Mesendoderm (in vitro differentiated cells): ENCODE measurements at regions not wholly inside any gene's neighbourhood (a gene's known extent, or its start where the extent isn't known, plus 50 kb on each side); places are given as distances from the start of the nearest gene placed in this dataset.

Experiments used
- DNase-seq: peaks from one replicate; pipeline ENCODE4 v3.0.0; 2013
- H2AK5ac ChIP-seq: 2 replicates; pipeline ENCODE4 v1.6.1; 2013; ENCODE audit warnings: low read length, inconsistent platforms
- H2BK120ac ChIP-seq: 2 replicates; pipeline ENCODE4 v1.6.1; 2013; ENCODE audit warnings: low read depth, mild to moderate bottlenecking, low read length, moderate library complexity, mixed read lengths
- H2BK15ac ChIP-seq: replicated peaks from 2 replicates; pipeline ENCODE4 v1.6.1; 2013; ENCODE audit warnings: low read depth, mild to moderate bottlenecking, moderate library complexity
- H2BK5ac ChIP-seq: 2 replicates; pipeline ENCODE4 v1.6.1; 2013; ENCODE audit warnings: low read length, inconsistent platforms
- H3K18ac ChIP-seq: 2 replicates; pipeline ENCODE4 v1.6.1; 2013; ENCODE audit warnings: mild to moderate bottlenecking, low read length, mixed read lengths
- H3K23ac ChIP-seq: one replicate; pipeline ENCODE4 v1.6.1; 2013; ENCODE audit warnings: low read length
- H3K27ac ChIP-seq: 2 replicates; pipeline ENCODE4 v1.5.1; 2013; ENCODE audit warnings: low read depth, mild to moderate bottlenecking, inconsistent platforms, low read length, moderate library complexity
- H3K27me3 ChIP-seq: 2 replicates; pipeline ENCODE4 v1.6.1; 2013; ENCODE audit warnings: low read length, control low read depth, mild to moderate bottlenecking, inconsistent platforms; ENCODE audit not compliant: insufficient read depth, poor library complexity
- H3K36me3 ChIP-seq: 2 replicates; pipeline ENCODE4 v1.6.1; 2013; ENCODE audit warnings: low read length, inconsistent platforms; ENCODE audit not compliant: control insufficient read depth, insufficient read depth
- H3K4ac ChIP-seq: one replicate; pipeline ENCODE4 v1.6.1; 2013; ENCODE audit warnings: low read depth, mild to moderate bottlenecking, low read length, moderate library complexity
- H3K4me1 ChIP-seq: 2 replicates; pipeline ENCODE4 v1.6.1; 2013; ENCODE audit warnings: low read depth, low read length, inconsistent platforms; ENCODE audit not compliant: control insufficient read depth
- H3K4me2 ChIP-seq: 2 replicates; pipeline ENCODE4 v1.6.1; 2013; ENCODE audit warnings: low read length
- H3K4me3 ChIP-seq: 2 replicates; pipeline ENCODE4 v1.5.1; 2013; ENCODE audit warnings: mild to moderate bottlenecking, low read length
- H3K56ac ChIP-seq: one replicate; pipeline ENCODE4 v1.6.1; 2013; ENCODE audit warnings: low read length
- H3K79me1 ChIP-seq: 2 replicates; pipeline ENCODE4 v1.6.1; 2013; ENCODE audit warnings: low read length, inconsistent platforms
- H3K79me2 ChIP-seq: 2 replicates; pipeline ENCODE4 v1.6.1; 2013; ENCODE audit warnings: mild to moderate bottlenecking, low read length; ENCODE audit not compliant: control insufficient read depth, insufficient read depth
- H3K9ac ChIP-seq: 2 replicates; pipeline ENCODE4 v1.6.1; 2013; ENCODE audit warnings: low read length, inconsistent platforms
- H4K5ac ChIP-seq: one replicate; pipeline ENCODE4 v1.6.1; 2013; ENCODE audit warnings: low read length
- H4K8ac ChIP-seq: one replicate; pipeline ENCODE4 v1.6.1; 2013; ENCODE audit warnings: low read depth, mild to moderate bottlenecking, control low read depth, low read length, moderate library complexity
- WGBS: extraction: QIAGEN DNeasy Blood & Tissue Kit; methylation state at CpG from one replicate; pipeline ENCODE4 v1.1.7; 2013; ENCODE audit warnings: low lambda C conversion rate, missing lambda C conversion rate; ENCODE audit not compliant: insufficient coverage; ENCODE audit errors: extremely low coverage; 5-methylcytosine and 5-hydroxymethylcytosine counted together

GRCh38 chr1:222953585-222953984, 138.7 kb downstream of the DISP1 start:
- Histone ChIP-seq H3K27me3 (no peaks in the 10 kb centered on the region), H3K4me3 (no peak overlapping the region), H3K18ac (no peak overlapping the region), H3K56ac (no peak overlapping the region), H3K4me1 (no peaks in the 10 kb centered on the region), H3K36me3 (no peaks in the 10 kb centered on the region), H3K23ac (no peak overlapping the region), H4K5ac (no peak overlapping the region), H2BK15ac (no peak overlapping the region), H3K27ac (no peak overlapping the region), H3K4me2 (no peak overlapping the region), H2BK120ac (no peak overlapping the region), H3K79me1 (no peaks in the 10 kb centered on the region), H3K4ac (no peak overlapping the region), H3K79me2 (no peaks in the 10 kb centered on the region), H2AK5ac (no peak overlapping the region), H2BK5ac (no peak overlapping the region), H3K9ac (no peak overlapping the region), H4K8ac (no peak overlapping the region)
- WGBS = no CpG with 5 or more reads among the region's 1 CpG
- no peak for DNase-seq

GRCh38 chr1:222955964-222956363, 141.1 kb downstream of the DISP1 start:
- Histone ChIP-seq H3K27me3 (no peaks in the 10 kb centered on the region), H2BK5ac (no peak overlapping the region), H3K79me2 (no peaks in the 10 kb centered on the region), H3K18ac (no peak overlapping the region), H4K5ac (no peak overlapping the region), H3K4me1 (no peaks in the 10 kb centered on the region), H3K36me3 (no peaks in the 10 kb centered on the region), H3K56ac (no peak overlapping the region), H3K4ac (no peak overlapping the region), H2AK5ac (no peak overlapping the region), H4K8ac (no peak overlapping the region), H2BK120ac (no peak overlapping the region), H3K23ac (no peak overlapping the region), H3K79me1 (no peaks in the 10 kb centered on the region), H3K9ac (no peak overlapping the region), H3K27ac (no peak overlapping the region), H3K4me3 (no peak overlapping the region), H2BK15ac (no peak overlapping the region), H3K4me2 (no peak overlapping the region)
- WGBS = no CpG with 5 or more reads among the region's 2 CpGs
- DNase-seq = no peak

- Histone ChIP-seq H3K4ac (no peak overlapping the region), H3K27me3 (no peaks in the 10 kb centered on the region), H2AK5ac (no peak overlapping the region), H3K4me2 (no peak overlapping the region), H3K27ac (no peak overlapping the region), H3K23ac (no peak overlapping the region), H4K8ac (no peak overlapping the region), H3K18ac (no peak overlapping the region), H2BK5ac (no peak overlapping the region), H2BK15ac (no peak overlapping the region), H3K9ac (no peak overlapping the region), H3K4me3 (no peak overlapping the region), H2BK120ac (no peak overlapping the region), H3K36me3 (no peaks in the 10 kb centered on the region), H3K4me1 (no peaks in the 10 kb centered on the region), H3K56ac (no peak overlapping the region), H4K5ac (no peak overlapping the region), H3K79me2 (no peaks in the 10 kb centered on the region), H3K79me1 (no peaks in the 10 kb centered on the region)
- no peak for DNase-seq
These were observed 141.8 kb downstream of the DISP1 start for GRCh38 chr1:222956601-222957000.

- H3K56ac ChIP-seq = no peak overlapping the region
- no peaks in the 10 kb centered on the region for H3K79me1 ChIP-seq
- H2AK5ac ChIP-seq = no peak overlapping the region
- no peak overlapping the region for H2BK120ac ChIP-seq
- H3K79me2 ChIP-seq = no peaks in the 10 kb centered on the region
- no peak overlapping the region for H4K8ac ChIP-seq
- no peak overlapping the region for H3K27ac ChIP-seq
- H3K36me3 ChIP-seq = no peaks in the 10 kb centered on the region
- H4K5ac ChIP-seq = no peak overlapping the region
- no peak overlapping the region for H3K4me3 ChIP-seq
- H3K18ac ChIP-seq = no peak overlapping the region
- H3K4me1 ChIP-seq = no peaks in the 10 kb centered on the region
- H3K9ac ChIP-seq = no peak overlapping the region
- no peak overlapping the region for H3K4me2 ChIP-seq
- no peaks in the 10 kb centered on the region for H3K27me3 ChIP-seq
- H2BK15ac ChIP-seq = no peak overlapping the region
- WGBS = no CpG with 5 or more reads among the region's 5 CpGs
- no peak overlapping the region for H3K4ac ChIP-seq
- no peak overlapping the region for H3K23ac ChIP-seq
- no peak for DNase-seq
- H2BK5ac ChIP-seq = no peak overlapping the region
These were observed 152.8 kb downstream of the DISP1 start for GRCh38 chr1:222967466-222968240.

- no peak overlapping the region for H2AK5ac ChIP-seq
- no peak overlapping the region for H3K56ac ChIP-seq
- H3K4me2 ChIP-seq = no peak overlapping the region
- H3K4me1 ChIP-seq = no peaks in the 10 kb centered on the region
- H3K18ac ChIP-seq = no peak overlapping the region
- H4K5ac ChIP-seq = no peak overlapping the region
- H3K23ac ChIP-seq = no peak overlapping the region
- H2BK120ac ChIP-seq = no peak overlapping the region
- no peaks in the 10 kb centered on the region for H3K79me1 ChIP-seq
- H3K4me3 ChIP-seq = no peak overlapping the region
- H3K36me3 ChIP-seq = no peaks in the 10 kb centered on the region
- no peak overlapping the region for H3K27ac ChIP-seq
- no peak for DNase-seq
- H3K27me3 ChIP-seq = no peaks in the 10 kb centered on the region
- H3K4ac ChIP-seq = no peak overlapping the region
- no CpG with 5 or more reads among the region's 8 CpGs for WGBS
- H3K9ac ChIP-seq = no peak overlapping the region
- H2BK5ac ChIP-seq = no peak overlapping the region
- H3K79me2 ChIP-seq = no peaks in the 10 kb centered on the region
- no peak overlapping the region for H2BK15ac ChIP-seq
- H4K8ac ChIP-seq = no peak overlapping the region
These were observed 155.2 kb downstream of the DISP1 start for GRCh38 chr1:222970040-222970439.

GRCh38 chr1:222970711-222971110, 155.9 kb downstream of the DISP1 start:
- no peaks in the 10 kb centered on the region for H3K36me3 ChIP-seq
- H3K4me1 ChIP-seq = no peaks in the 10 kb centered on the region
- WGBS = no CpG with 5 or more reads among the region's 4 CpGs
- H3K4ac ChIP-seq = no peak overlapping the region
- H3K23ac ChIP-seq = no peak overlapping the region
- DNase-seq = peak; percentile 32
- no peak overlapping the region for H2AK5ac ChIP-seq
- no peak overlapping the region for H4K8ac ChIP-seq
- no peak overlapping the region for H2BK15ac ChIP-seq
- no peaks in the 10 kb centered on the region for H3K79me2 ChIP-seq
- H3K79me1 ChIP-seq = no peaks in the 10 kb centered on the region
- H3K4me3 ChIP-seq = no peak overlapping the region
- H3K56ac ChIP-seq = no peak overlapping the region
- H3K27ac ChIP-seq = no peak overlapping the region
- no peak overlapping the region for H3K4me2 ChIP-seq
- H3K18ac ChIP-seq = no peak overlapping the region
- no peak overlapping the region for H3K9ac ChIP-seq
- no peak overlapping the region for H2BK5ac ChIP-seq
- no peak overlapping the region for H4K5ac ChIP-seq
- H2BK120ac ChIP-seq = no peak overlapping the region
- H3K27me3 ChIP-seq = no peaks in the 10 kb centered on the region
